Neural cell (in vitro differentiated cells): ENCODE measurements at regions not wholly inside any gene's neighbourhood (a gene's known extent, or its start where the extent isn't known, plus 50 kb on each side); places are given as distances from the start of the nearest gene placed in this dataset.
"Not testable (repeated sequence)": the region's sequence is repeated elsewhere in the genome, so short reads cannot be mapped to it uniquely, and the experiment has no call there.

Source experiments
- CTCF ChIP-seq: fragments of 450-650 bp; IDR thresholded peaks from 2 replicates; pipeline ENCODE4 v1.5.1; 2014; ENCODE audit warnings: antibody characterized with exemption, mild to moderate bottlenecking, moderate library complexity; ENCODE audit not compliant: poor library complexity, severe bottlenecking
- EZH2 ChIP-seq: fragments of 200-600, 300-800 bp; shearing (Covaris generic), sonication (generic); IDR thresholded peaks from 2 replicates; pipeline ENCODE4 v1.6.1; 2014; ENCODE audit warnings: antibody characterized with exemption, low read length, borderline replicate concordance, mild to moderate bottlenecking; ENCODE audit not compliant: insufficient read depth, poor library complexity, severe bottlenecking
- MXI1 ChIP-seq: fragments of 450-650 bp; conservative IDR thresholded peaks from 2 replicates; pipeline ENCODE4 v1.6.1; 2014; ENCODE audit warnings: antibody characterized with exemption, mild to moderate bottlenecking; ENCODE audit not compliant: poor library complexity, severe bottlenecking
- POLR2AphosphoS5 ChIP-seq: IDR thresholded peaks from 2 replicates; pipeline ENCODE4 v1.6.1; 2012

DNA sequence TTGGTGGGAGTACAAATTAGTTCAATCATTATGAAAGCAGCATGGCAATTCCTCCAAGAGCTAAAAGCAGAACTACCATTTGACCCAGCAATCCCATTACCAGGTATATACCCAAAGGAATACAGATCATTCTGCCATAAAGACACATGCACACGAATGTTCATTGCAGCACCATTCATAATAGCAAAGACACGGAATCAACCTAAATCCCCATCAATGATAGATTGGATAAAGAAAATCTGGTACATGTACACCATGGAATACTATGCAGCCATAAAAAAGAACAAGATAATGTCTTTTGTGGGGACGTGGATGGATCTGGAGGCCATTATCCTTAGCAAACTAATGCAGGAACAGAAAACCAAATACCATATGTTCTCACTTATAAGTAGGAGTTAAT lies 85.1 kb upstream of the KYNU start:
- not testable (repeated sequence) for TF ChIP-seq EZH2, CTCF, POLR2AphosphoS5, MXI1
